ENCODE measurements at regions not wholly inside any gene's neighbourhood (a gene's known extent, or its start where the extent isn't known, plus 50 kb on each side); places are given as distances from the start of the nearest gene placed in this dataset.

DNA sequence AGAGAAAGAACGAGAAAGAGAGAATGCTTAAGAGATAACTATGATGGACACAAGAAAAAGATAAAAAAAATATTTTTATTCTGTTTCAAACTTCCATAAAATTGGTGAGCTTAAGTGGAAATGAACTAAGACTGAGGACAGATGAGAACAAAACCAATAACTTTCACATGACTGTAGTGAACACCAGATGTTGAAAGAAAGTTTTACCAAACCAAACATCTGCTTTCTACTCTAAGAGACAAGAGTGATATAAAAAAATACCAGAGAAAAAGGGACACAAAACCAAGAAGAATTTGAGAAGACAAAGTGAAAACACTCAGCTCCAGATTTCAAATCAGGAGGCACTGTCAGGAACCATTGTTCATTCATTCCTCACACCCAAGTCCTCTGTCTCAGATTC, 147.9 kb downstream of the IMPG2 start:
- ATAC-seq (peak; percentile 56), DNase-seq (ENCODE audit: low spot score) (no peak)
- intact Hi-C loops (cut with DNase I): no loop called here

DNA sequence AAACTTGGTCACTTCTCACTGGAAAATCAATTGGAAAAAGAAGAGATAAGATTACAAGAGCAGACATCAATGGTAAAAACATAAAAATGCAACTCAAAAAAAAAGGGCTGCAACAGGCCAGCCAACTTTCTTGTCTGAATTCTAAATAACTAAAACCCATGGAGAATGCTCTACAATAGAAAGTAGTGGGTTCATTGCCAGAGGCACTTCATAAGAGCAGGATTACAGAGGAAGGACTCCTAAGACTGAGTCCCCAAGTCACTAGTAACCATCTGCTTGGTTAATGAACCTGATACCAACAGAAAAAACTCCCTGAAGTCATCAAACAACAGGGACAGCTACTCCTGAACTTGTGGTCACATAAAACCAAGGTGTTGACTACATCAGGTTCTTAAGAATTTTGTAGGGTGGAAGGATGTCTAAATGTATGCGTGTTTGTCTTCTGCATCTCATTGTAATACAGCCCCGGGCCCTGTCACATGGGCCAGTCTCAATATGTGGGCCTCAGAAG, 148.6 kb downstream of the IMPG2 start:
- intact Hi-C loops (cut with DNase I): no loop called here
- no peak for ATAC-seq
- DNase-seq (ENCODE audit: low spot score): no peak

DNA sequence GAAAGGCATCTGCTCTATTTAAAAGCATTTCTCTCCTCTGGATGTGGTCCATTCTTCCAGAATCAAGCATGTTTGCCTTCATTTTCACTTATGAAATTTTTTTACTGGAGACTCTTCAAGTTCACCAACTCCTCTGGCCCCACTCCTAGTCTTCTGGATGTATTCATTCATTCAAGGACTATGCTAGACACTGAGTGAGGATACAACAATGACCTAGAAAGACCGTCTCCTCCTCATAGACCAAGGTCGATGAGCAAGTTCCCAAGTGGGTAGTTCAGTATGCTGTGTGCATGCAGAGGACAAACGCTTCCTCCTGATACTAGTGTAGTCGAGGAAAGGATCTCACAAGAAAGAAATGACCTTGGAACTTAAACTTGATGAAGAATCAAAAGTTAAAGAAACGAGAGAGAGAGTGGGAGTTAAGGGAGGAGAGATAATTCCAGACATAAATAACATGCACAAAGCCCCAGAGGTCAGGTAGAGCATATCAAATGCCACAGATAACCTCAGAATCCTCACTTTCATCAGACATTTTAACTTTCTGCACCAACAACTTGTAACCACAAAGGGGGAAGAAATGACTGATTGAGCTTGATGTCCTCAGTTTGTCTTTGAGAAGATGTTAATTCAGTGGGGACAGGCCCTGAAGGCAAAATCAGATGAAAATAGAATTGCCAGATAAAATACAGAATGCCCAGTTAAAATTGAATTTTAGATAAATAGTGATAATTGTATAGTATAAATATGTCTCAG, 149.4 kb downstream of the IMPG2 start:
- no peak for DNase-seq (ENCODE audit: low spot score)
- no peak for ATAC-seq
- intact Hi-C loops (cut with DNase I): no loop called here

DNA sequence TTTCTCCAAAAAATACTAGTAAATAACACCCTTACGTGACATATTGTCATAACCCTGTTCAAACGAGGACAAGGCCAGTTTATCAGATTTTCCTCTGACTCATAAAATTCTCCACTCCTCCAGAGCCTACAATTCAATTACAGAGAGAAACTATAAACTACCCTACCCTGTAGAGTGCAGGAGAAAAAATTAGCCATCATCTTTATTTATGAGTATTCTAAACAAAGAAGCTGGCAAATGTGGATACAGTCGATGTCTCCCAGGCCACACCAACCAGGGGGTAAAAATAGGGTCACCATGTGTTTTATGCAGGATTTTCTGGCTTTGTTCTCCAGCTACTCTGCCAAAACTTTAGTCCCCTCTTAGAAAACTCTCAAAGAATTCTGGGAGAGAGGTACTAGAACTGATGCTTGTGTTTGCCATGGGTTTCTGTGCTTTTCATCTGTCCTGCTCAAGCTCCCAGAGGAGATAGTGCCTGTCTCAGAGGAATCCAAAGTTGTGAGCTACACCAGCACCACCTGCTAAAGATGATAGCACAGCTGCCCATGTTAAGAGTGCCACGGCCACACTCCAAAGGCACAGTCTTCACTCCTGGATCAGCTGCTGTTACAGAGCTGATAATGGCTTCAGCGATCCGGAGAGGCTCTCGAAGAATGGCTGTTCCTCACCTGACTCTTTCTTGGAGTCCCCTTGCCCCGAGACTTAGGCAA, 150.2 kb downstream of the IMPG2 start:
- DNase-seq (ENCODE audit: low spot score) (no peak), ATAC-seq (peak; percentile 36)
- intact Hi-C loops (cut with DNase I): no loop called here

DNA sequence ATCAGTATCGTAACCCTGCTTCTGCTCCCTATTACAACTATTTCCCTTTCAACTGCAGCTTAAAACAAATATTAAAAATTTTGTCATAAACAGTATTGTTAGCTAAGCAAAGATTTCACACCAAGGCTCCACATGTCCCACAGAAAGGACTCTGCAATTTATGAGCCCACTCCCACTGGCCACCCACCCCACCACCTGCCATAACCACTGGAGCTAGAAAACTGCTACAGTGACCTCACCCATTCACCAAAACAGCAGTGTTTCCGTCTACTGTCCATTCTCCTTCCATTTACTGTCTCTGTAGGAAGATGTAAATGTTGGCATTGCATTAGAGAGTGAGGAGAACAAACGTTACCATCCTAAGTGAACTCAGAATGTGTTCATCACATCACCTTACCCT, 150.9 kb downstream of the IMPG2 start:
- ATAC-seq: no peak
- no peak for DNase-seq (ENCODE audit: low spot score)
- intact Hi-C loops (cut with DNase I): no loop called here

DNA sequence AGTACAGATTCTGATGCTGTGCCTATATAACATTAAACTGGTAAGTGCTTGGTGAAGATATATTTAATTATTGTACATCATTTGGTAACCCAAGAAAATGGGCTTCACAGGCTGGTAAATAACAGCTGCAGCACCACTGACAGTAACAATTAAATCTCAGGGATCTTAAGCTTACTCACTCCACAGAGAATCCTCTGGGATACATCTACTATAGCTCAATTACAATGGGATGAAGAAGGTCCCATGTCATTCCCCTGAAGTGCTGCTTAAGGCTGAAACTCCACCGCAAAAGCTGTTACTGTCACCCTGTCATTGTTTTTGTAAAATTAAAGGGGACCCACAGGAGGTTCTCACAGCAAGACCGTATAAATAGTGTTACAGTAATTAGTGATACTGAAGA, 153.0 kb downstream of the IMPG2 start:
- no peak for DNase-seq (ENCODE audit: low spot score)
- no peak for ATAC-seq
- intact Hi-C loops (cut with DNase I): no loop called here

DNA sequence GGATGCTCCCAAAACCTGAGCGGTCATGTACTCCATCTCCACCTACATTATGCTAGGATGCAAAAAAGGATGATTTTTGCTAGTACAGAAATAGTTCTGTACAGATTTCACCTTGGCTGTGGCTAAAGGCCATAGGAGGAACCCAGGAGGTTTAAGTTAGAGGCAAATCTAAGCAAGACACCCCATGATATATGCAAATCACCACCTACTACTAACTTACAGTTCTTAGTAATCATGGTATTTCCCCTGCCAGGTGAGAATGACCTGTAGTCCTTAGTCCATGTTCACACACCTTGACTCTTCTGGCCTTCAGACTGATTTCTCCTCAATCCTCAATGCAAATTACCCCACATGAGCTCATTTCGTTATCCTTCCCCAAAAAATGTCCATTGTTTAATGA, 154.2 kb downstream of the IMPG2 start:
- DNase-seq (ENCODE audit: low spot score): no peak
- intact Hi-C loops (cut with DNase I): no loop called here
- ATAC-seq: no peak

DNA sequence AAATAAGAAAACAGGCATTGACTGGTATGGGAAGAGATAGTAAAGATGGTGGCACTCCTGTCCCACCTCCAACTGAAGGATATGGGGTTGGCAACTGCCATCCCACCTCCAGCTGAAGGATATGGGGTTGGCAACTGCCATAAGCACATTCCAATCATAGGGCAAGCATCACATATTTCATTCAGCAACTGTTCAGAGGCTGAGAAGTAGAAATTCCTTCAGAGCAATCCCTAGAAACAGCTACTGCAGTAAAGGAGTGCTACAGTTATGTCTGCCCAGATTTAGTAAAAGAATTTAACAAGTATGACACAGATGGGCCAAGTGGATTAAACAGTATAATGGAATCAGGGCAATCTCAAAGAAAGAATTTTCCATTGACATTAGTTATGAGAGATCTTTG, 156.8 kb downstream of the IMPG2 start:
- ATAC-seq: no peak

DNA sequence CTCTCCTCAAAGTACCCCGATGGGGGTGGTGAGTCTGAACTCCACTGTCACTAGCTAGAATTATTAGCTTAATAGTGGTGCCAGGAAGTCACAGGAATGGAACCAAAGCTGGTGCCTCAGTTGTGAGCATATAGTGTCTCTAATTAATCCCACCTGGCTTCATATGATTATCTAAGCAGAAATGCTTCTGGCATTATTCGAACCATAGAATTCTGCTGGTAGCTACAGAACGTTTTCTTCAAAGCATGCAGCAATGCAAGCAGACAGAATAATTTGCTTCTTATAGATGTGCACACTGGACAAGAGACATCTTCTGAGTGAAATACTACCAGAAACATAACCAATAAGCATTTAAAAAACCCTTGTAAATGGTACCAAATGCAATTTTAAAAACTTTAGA, 160.9 kb downstream of the IMPG2 start:
- no peak for ATAC-seq
- no peak for DNase-seq (ENCODE audit: low spot score)
- intact Hi-C loops (cut with DNase I): no loop called here

More for the DNA sequence above, 156.8 kb downstream of the IMPG2 start:
- DNase-seq (ENCODE audit: low spot score): no peak
- intact Hi-C loops (cut with DNase I): no loop called here

DNA sequence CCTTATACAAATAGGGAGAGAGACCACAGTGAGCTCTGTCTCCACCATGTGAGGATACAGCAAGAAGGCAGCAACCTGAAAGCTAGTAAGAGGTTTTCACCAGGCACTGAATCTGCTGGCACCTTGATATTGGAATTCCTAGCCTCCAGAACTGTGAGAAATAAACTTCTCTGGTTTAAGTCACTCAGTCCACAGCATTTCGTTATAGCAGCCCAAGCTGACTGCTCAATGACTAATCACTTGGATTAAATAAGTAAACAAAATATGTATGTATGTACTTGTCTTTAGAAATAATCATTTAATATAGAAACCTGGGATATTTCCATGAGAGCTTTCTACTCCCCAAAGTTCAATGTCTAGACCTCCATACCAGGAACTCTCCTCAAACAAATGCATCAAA, 162.0 kb downstream of the IMPG2 start:
- no peak for DNase-seq (ENCODE audit: low spot score)
- intact Hi-C loops (cut with DNase I): no loop called here
- ATAC-seq: no peak

DNA sequence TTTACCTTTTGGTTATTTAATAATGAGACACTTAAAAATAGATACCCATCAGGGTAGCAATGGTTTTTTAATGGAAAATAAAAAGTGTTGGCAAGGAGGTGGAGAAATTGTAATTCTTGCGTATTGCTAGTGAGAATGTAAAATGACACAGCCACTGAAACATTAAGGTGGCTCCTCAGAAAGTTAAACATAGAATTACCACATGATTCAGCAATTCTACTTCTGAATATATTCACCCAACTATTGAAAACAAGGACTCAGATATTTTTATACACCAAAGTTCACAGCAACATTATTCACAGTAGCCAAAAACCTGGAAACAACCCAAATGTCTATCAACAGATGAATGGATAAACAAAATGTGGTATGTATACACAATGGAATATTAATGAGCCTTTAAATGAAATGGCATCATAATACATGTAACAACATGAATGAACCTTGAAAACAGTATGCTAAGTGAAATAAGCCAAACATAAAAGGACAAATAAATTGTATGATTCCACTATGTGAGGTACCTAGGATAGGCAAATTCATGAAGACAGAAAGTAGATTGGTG, 163.5 kb downstream of the IMPG2 start:
- DNase-seq (ENCODE audit: low spot score): no peak
- intact Hi-C loops (cut with DNase I): no loop called here
- ATAC-seq: no peak

DNA sequence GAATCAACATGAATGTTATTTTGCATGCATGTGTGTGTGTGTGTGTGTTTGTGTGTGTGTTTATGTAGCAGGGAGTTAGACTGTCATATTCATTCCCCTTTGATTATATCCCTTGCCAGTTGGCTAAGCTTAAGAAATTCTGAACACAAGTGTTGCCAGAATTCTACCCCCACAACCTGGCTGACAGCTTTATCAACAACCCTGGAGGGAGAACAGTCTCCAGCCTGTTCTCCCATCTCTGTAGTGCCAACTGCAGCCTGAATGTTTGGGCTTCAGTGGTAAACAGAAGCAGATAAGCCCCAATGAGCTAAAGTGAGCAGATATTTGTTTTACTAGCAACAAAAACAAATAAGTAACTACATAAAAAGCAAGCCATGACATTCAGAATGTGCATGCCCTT, 162.6 kb upstream of the ABI3BP start:
- intact Hi-C loops (cut with DNase I): no loop called here
- DNase-seq (ENCODE audit: low spot score): no peak
- no peak for ATAC-seq

DNA sequence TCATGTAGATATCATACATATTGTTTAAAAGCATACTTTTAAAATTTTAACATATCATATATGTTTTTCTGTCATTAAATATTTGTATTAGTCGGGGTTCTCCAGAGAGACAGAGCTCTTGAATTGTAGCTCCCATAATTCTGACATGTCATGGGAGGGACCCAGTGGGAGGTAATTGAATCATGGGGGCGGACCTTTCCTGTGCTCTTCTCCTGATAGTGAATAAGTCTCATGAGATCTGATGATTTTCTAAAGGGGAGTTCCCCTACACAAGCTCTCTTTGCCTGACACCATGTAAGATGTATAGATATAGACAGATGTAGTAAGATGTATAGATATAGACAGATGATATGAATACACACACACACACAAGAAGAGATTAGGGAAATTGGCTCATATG, 161.2 kb upstream of the ABI3BP start:
- intact Hi-C loops (cut with DNase I): no loop called here
- DNase-seq (ENCODE audit: low spot score): no peak
- ATAC-seq: no peak

DNA sequence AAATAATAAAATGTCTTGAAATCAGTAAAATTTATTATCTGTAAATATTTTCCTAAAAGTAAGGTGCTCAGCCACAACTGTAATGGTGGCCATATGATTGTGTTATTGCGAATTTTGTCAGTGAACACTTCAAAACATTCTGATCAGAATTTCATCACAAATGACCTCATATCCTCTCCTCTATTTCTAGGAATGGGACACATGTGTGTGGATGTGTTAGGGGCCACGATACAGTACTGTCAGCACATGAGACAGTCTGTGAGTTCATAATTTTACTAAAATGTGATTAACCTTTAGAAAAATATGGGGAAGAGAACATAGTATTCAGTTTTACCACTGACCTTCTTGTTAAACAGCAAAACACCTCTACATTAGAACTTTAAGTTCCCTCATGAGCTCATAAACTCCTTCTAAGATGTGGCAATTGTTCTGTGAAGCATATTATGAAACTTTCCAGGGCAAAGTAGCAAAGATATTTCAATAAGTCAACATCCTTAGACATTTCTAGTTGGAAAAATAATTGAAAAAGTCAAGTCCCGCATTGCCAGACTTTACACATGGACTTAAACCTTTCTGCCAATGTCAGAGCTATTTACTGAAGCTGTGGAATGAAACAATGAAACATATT, 158.2 kb upstream of the ABI3BP start:
- DNase-seq (ENCODE audit: low spot score) (no peak), ATAC-seq (peak; percentile 79)
- intact Hi-C loops (cut with DNase I): no loop called here

DNA sequence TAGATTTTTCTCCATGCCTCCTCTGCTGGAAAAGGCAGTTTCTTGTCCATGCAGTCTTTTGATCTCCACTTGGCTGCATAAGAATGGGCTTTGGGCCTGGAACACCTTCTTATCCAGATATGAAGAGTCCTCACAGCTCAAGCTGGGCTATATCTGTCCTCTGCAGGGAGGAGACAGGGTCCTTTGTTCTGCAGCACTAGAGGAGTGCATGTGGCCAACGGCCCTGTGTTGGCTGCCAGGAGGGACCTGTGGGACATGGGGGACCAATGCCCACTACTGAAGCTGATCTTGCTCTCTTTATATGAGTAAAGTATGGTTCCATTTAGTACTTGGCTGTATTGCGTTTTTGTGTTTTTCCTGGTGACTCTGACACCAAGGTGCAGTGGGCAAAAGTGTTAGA, 157.3 kb upstream of the ABI3BP start:
- intact Hi-C loops (cut with DNase I): no loop called here
- peak; percentile 17 for ATAC-seq
- no peak for DNase-seq (ENCODE audit: low spot score)

DNA sequence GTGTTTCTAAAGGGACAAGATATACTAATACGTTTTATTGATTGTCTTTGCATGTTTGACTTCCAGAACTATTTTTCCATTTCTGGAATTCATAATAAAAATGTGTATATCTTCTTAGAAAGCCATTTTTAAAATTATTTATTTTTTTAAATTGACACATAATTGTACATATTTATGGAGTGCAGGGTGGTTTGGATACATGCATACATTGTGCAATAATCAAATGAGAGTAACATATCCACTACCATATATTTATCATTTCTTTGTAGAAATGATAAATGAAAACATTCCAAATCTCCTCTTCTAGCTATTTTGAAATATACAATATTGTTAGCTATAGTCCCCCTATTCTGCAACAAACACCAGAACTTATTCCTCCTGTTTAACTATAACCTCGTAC, 156.5 kb upstream of the ABI3BP start:
- DNase-seq (ENCODE audit: low spot score) (no peak), ATAC-seq (no peak)
- intact Hi-C loops (cut with DNase I): no loop called here

DNA sequence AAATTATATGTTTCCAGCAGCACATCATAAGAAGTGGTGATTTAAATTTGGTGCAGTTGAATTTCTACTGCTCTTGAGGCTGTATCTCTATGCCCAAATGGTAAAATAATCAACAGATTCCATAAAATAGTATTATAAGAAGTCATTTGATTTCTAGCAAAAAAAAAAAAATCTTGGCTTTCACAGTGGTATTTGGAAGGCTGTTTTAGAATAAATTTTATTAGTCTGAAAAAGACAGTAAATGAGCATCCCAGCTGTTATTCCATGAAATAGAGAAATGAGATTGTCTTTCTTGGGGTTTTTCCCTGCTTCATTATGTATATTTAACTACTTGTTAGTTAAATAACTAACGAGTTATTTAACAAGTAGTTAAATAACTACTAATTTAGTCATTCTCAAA, 156.0 kb upstream of the ABI3BP start:
- DNase-seq (ENCODE audit: low spot score) (no peak), ATAC-seq (no peak)
- intact Hi-C loops (cut with DNase I): no loop called here

DNA sequence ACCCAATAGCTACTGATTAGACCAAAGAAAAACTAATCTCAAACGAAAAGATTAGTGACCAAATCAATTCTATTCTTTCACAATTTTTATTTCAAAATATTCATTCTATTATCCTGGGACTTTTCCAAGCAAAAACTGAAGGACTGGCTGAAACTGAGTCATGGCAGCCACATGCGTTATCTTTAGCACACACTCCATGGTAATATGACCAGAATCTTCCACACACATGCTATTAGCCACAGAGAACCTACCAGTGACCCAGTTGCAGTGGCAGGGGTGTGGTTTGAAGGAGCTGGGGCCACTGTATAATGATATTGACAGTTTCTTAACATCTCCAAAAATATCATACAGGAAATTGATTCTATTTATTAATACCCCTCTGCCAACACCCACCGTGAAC, 154.8 kb upstream of the ABI3BP start:
- no peak for DNase-seq (ENCODE audit: low spot score)
- intact Hi-C loops (cut with DNase I): no loop called here
- no peak for ATAC-seq

DNA sequence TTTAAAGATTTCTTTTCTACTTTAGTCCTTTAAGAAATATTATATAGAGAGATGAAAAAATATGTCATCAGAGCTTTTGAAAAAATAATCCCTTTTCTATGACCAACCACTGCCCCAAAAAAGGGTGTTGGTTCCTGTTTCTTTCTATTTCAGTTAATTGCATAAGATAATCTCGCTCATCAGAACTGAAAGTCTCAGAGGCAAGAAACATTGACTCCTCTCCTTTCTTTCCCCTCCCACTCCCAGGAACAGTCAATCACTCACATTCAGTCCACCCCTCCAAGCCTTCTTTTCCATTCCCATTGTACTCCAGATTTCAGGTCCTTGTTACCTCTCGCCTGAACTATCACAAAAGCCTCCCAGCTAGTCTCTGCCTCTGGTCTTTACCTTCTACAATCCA, 153.7 kb upstream of the ABI3BP start:
- ATAC-seq: no peak
- intact Hi-C loops (cut with DNase I): no loop called here
- no peak for DNase-seq (ENCODE audit: low spot score)

DNA sequence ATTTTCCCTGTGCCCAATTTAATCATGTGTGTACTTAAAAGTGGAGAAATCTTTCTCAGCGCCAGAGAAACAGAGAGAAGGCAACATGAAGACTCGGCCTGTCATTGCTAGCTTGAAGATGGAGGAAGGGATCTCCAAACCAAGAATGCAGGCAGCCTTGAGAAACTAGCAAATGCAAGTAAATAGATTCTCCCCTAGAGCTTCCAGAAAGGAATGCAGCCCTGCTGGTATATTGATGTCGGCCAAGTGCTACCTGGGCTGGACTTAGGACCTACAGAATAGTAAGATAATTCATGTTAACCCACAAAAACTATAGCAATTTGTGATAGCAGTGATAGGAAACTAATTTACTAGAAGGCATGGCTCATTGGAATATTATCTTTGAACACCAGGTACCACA, 150.9 kb upstream of the ABI3BP start:
- no peak for DNase-seq (ENCODE audit: low spot score)
- no peak for ATAC-seq
- intact Hi-C loops (cut with DNase I): no loop called here
